ENCODE measurements at regions not wholly inside any gene's neighbourhood (a gene's known extent, or its start where the extent isn't known, plus 50 kb on each side); places are given as distances from the start of the nearest gene placed in this dataset.
"Not testable (repeated sequence)": the region's sequence is repeated elsewhere in the genome, so short reads cannot be mapped to it uniquely, and the experiment has no call there.

- peak in 10 of 14 donors; percentile 2 to 55 (median 18) for DNase-seq
Measured at GRCh38 chr1:221263831-221264767, 384.9 kb downstream of the HLX start.

GRCh38 chr1:221264848-221265247, 385.6 kb downstream of the HLX start:
- no peak for DNase-seq

GRCh38 chr1:221268295-221268694, 389.1 kb downstream of the HLX start:
- DNase-seq: no peak

- DNase-seq: no peak
Measured at GRCh38 chr1:221271701-221272100, 392.5 kb downstream of the HLX start.

- DNase-seq: no peak
Measured at GRCh38 chr1:221272940-221273339, 393.7 kb downstream of the HLX start.

GRCh38 chr1:221274373-221274772, 395.1 kb downstream of the HLX start:
- DNase-seq: no peak

- no peak for DNase-seq
Measured at GRCh38 chr1:221276896-221277409, 397.7 kb downstream of the HLX start.

GRCh38 chr1:221279146-221279545, 399.9 kb downstream of the HLX start:
- no peak for DNase-seq

- DNase-seq: no peak
Measured at GRCh38 chr1:221283532-221283931, 404.3 kb downstream of the HLX start.

- no peak for DNase-seq
Measured at GRCh38 chr1:221284028-221284427, 404.8 kb downstream of the HLX start.

GRCh38 chr1:221284991-221285390, 405.7 kb downstream of the HLX start:
- not testable (repeated sequence) for DNase-seq

- DNase-seq: not testable (repeated sequence)
Measured at GRCh38 chr1:221285458-221286210, 406.4 kb downstream of the HLX start.

- no peak for DNase-seq
Measured at GRCh38 chr1:221286399-221286798, 407.2 kb downstream of the HLX start.

GRCh38 chr1:221289103-221289502, 409.9 kb downstream of the HLX start:
- DNase-seq: no peak

- DNase-seq: no peak
Measured at GRCh38 chr1:221290669-221291068, 411.4 kb downstream of the HLX start.

GRCh38 chr1:221291113-221291512, 411.9 kb downstream of the HLX start:
- no peak for DNase-seq

- no peak for DNase-seq
Measured at GRCh38 chr1:221292652-221293051, 413.4 kb downstream of the HLX start.

GRCh38 chr1:221294242-221294641, 415.0 kb downstream of the HLX start:
- no peak for DNase-seq

- no peak for DNase-seq
Measured at GRCh38 chr1:221302357-221302756, 423.1 kb downstream of the HLX start.

- DNase-seq: no peak
Measured at GRCh38 chr1:221302810-221303209, 423.6 kb downstream of the HLX start.

- DNase-seq: no peak
Measured at GRCh38 chr1:221303623-221304022, 424.4 kb downstream of the HLX start.

GRCh38 chr1:221306239-221306638, 427.0 kb downstream of the HLX start:
- DNase-seq: no peak

All from C1 segment of cervical spinal cord (tissue), 14 donors.